GM19351 (cell line): ENCODE measurements at regions not wholly inside any gene's neighbourhood (a gene's known extent, or its start where the extent isn't known, plus 50 kb on each side); places are given as distances from the start of the nearest gene placed in this dataset.
"Not testable (repeated sequence)": the region's sequence is repeated elsewhere in the genome, so short reads cannot be mapped to it uniquely, and the experiment has no call there.

Experiments used
- ATAC-seq: cut with Tn5 transposase; IDR thresholded peaks from one replicate; pipeline ENCODE4 v1.9.1; 2021; ENCODE audit warnings: mild to moderate bottlenecking, moderate library complexity; ENCODE audit not compliant: unreplicated experiment

DNA sequence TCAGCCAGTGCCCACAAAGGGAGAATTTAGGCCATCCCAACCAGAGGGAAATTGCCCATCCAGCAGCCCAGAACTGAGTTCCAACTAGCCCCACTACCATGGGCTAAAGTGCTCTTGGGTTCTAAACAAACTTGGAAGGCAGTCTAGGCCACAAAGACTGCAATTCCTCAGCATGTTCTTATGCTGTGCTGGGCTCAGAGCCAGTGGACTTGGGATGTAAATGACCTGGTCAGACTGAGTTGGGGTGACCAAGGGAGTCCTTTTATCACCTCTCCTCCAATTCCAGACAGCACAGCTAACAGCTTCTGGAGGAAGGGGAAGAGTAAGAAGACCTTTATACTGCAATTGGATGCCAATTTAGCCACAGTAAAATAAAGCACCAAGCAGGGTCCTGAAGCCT is 607.2 kb upstream of the KCND2 start:
- no peak for ATAC-seq

DNA sequence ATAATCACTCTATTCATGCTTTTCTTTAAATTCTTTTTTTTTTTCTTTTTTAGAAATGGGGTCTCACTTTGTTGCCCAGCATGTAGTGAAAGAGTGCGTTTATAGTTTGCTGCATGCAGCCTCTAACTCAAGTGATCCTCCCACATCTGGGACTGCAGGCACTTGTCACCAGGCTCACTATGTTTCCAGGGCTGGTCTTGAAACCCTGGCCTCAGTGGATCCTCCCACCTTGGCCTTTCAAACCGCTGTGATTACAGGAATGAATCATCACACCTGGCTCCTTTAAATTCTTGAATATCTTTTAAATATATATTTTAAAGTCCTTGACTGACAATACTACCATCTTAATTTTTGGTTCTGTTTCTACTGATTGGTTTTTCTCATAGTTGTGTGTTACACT is 591.6 kb upstream of the KCND2 start:
- no peak for ATAC-seq

DNA sequence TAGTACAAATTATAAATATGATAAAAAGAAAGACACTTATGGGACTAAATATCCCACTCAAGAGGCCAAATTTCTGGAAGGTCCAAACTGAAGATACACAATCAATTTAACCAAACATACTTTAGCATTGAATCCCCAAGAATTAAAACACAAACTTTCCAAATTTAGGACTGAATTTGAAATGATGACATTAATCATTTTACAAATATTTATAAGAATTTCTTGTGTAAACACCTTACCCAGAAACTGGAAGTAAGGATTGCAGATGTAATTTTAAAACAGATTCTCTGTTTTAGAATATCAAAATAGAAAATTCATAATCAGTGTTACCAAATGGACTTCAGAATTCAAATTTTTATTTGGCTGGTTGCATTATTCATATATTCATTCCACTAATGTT is 588.2 kb upstream of the KCND2 start:
- no peak for ATAC-seq

DNA sequence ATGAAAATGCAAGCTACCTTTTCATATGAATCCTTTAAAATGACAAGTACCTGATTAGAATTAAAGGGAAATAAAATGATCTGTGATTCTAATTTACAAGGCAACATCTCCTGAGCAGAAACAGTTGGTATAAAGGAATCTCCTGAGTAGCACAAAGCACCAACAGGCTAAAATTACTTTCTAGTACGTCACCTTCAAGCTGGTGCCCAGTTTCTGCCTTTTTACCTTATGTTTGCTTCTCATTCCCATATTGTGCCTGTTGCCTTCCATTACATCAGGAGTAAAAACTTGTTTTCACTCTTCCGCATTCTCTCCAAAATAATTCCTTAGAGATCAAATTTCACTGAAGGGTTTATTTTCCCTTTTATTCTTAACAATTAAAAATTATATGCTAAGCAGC is 587.1 kb upstream of the KCND2 start:
- ATAC-seq, result no peak

DNA sequence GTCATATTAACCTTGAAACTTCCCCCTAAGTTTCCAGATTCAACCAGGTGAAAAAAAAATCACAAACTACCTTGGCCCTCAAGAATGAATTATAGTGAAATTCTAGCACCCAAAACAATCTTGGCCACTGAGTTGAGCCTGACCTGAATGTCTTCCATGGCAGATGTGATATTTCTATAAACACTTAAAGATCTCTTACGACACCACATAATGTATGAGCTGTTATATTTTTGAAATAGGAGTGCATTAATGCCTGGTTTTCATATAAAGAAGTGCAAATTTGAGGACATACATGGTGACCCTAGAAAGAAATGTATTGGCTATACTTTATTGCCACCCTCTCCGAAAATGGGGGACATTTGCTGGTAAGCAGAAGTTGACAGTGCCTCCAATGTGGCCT is 584.1 kb upstream of the KCND2 start:
- no peak for ATAC-seq

DNA sequence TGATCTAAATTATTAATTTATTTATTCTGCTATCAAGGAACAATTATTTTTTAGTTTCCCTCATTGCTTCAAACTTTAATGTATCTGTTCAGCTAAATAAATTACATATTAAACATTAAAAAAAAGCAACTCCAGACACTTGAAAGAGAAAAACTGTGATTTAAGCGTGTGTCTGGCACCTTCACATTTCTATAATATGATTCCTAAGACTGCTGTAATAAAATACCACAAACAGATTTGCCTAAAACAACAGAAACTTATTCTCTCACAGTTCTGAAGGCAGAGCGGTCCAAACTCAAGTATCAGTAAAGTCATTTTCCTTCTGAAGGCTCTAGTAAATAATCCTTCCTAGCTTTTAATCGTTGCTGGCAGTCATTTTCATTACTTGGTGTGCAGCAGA is 580.4 kb upstream of the KCND2 start:
- ATAC-seq, result no peak

DNA sequence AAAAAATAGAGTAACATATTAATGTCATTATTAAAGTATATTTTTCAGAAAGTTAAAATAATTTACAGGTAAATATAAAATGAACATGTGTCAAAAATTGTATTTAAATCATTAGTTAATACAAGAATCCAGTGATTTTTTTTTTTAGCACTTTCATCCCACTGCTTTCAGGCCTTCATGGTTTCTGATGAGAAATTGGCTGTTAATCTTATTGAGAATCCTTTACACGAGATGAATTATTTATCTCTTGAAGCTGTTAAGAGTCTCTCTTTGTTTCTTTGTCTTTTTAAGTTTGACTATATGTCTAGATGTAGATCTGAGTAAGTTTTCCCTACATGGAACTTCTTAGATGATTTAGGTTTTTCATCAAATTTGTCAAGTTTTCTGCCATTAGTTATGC is 578.5 kb upstream of the KCND2 start:
- ATAC-seq, result no peak

DNA sequence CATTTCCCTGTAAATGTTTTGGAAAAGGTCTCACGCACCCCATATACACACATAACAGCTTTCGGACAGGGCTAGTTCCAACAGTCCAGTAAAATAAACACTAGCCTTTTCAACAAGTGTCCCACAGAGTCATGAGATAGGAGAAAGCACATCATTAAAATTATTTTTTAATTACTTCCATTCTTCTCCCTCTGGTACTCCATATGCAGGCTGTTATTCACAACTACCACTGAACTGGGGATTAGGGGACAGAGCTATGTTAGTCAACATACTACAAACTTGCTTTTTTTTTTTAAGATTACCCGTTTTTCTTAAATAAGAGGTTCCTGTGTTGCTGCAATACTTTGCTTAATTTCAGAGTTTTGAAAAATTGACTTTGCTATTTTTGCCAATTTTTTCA is 576.6 kb upstream of the KCND2 start:
- no peak for ATAC-seq

DNA sequence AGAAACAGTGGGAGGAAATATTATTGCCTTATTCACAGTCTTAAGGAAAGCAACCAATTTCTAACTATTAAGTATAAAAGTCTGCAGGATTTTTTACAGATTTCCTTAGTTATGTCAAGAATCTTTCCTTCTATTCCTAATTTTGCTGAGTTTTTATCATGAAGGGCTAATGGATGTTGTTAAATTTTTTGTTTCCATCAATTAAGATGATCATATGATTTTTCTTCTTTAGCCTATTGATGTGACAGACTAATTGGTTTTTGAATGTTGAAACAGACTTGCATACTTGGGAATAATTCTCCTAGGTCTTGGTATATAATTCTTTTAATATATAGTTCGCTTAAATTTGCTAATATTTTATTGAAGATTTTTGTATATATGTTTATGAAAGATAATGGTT is 569.1 kb upstream of the KCND2 start:
- ATAC-seq, result no peak

DNA sequence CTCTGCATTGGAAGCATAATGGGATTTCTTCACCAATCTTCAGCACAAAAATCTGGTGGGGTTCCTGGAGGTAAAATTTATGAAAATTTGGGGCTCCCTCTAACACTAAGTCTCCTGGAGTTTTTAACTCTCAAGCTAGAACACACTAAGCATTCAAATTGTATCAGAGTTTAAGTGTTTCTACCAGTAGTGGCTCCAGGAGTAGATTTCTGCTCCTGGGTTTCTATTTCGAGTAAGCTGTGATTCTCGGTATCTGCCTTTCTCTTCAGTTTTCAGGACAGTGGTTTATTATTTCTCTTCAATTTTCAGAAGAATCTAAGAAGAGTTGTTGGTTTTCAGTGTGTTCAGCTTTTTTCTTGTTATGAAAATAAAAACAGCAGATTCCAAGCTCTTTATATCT is 566.4 kb upstream of the KCND2 start:
- no peak for ATAC-seq

DNA sequence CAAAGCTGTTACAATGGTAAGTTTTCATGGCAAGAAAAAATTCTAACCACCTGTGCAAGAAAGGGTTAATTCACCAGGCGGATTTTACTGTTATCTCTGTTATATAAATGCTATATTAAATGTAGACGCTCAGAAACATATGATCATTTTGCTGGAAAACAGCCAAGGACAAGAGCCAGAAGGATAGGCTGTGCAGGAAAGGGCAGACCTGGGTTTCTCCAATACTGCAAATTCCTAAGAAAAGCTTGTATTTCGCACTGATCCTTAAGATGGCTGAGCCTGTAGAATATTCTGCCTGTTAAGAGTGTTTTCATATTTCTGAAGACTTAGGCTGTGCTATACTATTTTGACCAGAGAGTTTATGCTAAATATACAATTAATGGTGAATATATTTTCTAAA is 564.1 kb upstream of the KCND2 start:
- no peak for ATAC-seq

DNA sequence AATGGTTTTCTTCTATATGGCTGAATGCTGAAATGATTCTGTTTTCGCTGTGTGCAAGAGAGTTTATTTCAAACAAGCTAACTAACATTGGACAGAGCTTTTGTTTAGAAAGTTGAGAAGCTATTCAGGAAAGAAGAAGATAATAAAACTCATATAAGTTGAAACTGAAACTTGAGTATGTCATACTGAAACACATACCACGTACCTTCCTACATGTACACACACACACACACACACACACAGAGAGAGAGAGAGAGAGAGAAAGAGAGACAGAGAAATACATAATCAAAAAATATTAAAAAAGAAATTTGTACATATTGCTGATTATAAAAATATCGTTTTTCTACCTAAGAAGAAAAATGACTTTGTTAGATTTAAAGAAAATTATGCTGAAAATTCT is 561.9 kb upstream of the KCND2 start:
- ATAC-seq, result peak; percentile 95

DNA sequence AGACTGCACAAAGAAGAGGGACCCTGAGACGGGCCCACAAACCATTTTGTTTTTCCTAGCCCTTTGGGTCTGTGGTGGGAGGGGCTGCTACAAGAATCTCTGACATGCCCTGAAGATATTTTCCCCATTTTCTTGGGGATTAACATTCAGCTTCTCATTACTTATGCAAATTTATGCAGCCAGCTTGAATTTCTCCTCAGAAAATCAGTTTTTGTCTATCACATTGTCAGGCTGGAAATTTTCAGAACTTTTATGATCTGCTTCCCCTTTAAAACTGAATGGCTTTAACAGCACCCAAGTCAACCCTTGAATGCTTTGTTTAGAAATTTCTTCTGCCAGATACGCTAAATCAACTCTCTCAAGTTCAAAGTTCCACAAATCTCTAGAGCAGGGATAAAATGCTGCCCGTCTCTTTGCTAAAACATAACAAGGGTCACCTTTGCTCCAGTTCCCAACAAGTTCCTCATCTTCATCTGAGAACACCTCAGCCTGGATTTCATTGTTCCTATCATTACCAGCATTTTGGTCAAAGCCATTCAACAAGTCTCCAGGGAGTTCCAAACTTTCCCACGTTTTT is 560.0 kb upstream of the KCND2 start:
- no peak for ATAC-seq

DNA sequence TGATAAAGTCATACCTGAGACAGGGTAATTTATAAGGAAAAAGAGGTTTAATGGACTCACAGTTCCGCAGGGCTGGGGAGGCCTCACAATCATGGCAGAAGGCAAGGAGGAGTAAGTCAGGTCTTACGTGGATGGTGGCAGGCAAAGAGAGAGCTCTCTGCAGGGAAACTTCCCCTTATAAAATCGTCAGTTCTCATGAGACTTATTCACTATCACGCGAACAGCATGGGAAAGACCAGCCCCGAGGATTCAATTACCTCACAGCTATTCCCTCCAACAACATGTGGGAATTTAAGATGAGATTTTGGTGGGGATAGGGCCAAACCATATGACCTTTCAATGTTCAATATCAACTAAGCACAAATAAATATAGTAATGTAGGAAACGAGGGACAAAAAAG is 559.4 kb upstream of the KCND2 start:
- ATAC-seq, result no peak

DNA sequence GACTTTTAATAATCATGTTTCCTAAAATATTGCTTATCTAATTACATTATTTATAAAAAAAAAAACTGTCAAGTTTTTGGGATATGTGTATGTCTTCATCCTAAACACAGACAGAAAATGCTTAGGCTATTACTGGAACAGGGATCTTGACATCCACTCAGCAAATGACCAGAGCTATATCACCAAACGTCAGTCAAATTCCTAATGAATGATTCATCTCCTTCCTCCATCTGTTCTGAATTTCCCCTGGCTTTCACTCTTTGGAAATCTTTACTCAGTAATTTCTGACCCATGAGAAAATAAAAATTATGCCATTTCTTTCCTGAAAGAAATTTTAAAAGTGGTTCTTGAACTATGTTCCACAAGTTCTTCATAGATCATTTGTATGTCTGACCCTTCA is 552.4 kb upstream of the KCND2 start:
- no peak for ATAC-seq

DNA sequence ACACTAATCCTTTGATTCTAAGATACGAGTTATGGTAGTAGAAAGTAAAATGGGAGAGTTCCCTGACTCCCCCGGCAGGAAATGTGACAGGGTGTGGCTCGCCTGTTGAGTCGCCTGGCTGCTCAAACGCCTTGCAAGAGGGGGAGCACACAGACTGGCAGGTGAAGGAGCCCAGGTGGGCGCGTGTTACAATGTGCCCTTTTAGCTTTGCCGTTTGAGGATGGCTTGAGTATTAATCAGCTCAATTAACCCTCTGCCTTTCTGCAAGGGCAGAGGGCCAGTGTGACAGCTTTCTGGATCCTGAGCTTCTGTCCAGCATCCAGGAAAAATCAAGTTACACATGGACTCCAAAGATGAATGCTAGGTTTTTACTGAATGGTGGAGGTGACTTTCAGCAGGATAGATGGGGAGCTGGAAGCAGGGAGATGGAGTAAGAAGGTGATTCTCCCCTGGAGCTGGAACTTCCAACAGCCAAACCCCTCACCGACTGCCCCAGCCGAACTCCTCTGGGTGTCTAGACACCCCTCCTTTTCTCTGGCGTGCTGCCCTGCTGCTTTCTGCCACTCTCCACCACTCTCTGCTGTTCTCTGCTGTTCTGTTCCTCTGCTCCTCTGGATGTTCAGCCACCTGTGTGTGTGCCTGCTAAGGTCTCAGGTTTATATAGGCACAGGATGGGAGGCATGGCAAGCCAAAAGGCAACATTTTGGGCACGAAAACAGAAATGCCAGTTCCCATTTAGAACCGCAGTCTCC is 548.8 kb upstream of the KCND2 start:
- ATAC-seq, result no peak

DNA sequence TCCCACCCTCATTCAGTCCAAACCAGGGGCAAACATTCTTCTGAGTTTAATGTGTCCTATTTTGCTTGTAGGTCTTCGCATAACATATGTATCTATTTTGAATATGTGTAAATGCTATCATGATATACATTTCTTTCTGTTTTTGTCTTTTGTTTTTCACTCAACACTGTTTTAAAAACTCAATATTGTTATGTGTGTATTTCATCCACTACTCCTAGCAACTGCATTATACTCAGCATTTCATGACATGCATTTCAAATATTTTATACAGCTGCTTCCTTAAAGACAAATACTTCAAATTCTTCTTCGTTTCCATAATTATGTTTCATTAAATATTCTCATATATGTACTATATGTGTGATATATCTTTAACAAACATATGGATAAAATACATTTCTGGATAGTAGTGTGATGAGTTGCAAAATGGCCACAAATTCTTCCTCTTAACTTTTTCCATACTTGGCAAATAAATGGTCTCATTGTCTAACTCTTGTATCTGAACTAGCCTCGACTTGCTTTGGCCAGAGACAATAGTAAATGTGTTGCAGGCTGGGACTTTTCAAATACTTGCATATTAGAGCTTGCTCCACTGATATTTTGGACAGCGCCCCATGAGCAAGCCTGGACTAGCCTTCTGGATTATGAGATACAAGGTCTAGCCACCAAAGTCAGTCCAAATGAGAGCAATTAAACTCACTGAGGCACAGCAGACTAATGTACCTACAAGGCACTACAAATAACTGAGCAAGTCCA is 539.7 kb upstream of the KCND2 start:
- no peak for ATAC-seq

DNA sequence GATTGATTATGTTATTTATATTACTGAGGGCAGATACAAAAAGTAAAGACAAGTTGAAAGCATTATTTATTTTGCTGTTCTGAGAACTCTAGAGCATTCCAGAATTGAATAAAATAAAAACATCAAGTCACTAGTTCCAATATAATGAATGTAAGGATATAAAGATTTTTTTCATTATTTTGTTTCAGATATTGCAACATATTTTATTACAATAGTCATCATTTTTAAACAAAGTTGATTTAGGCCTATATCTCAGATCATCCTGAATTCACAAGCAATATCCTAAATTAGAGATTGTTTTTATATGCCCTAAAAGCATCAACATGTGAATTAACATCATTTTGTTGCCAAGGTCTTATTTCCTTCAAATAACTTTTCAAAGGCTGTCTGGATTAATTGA is 535.6 kb upstream of the KCND2 start:
- no peak for ATAC-seq

DNA sequence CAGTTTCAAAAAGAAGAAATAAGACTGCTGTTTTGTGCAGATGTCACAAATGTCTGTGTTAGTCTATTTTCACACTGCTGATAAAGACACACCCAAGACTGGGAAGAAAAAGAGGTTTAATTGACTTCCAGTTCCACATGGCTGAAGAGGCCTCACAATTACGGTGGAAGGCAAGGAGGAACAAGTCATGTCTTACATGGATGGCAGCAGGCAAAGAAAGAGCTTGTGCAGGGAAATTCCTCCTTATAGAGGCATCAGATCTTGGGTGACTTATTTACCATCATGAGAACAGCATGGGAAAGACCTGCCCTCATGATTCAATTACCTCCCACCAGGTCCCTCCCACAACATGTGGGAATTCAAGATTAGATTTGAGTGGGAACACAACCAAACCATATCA is 527.7 kb upstream of the KCND2 start:
- not testable (repeated sequence) for ATAC-seq

DNA sequence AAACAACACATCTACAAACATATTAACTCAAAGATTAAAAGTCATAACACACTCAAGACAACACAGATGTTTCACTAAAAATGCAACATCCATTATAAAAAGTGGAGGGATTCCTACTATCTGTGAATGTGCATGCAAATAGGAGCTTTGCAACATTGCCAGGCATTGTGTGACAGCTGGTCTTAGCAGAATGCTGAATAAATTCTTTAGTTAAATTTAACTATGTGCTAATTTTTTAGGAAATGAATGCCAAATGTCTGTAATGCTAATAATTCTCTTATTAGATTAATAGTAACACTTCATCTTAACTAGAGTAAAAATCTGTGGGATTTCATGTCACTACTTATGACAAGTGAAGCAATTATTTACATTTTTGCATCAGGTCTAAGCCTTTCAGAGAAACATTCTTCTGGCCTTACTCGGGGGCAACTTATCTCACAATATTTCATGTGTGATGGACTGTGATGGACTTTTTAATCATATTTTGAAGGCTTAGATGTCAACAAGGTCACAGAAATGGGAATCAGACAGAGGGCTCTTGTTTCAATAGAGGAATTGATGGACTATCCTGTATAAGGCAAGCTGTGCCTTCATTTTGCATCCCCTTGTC is 524.6 kb upstream of the KCND2 start:
- no peak for ATAC-seq

DNA sequence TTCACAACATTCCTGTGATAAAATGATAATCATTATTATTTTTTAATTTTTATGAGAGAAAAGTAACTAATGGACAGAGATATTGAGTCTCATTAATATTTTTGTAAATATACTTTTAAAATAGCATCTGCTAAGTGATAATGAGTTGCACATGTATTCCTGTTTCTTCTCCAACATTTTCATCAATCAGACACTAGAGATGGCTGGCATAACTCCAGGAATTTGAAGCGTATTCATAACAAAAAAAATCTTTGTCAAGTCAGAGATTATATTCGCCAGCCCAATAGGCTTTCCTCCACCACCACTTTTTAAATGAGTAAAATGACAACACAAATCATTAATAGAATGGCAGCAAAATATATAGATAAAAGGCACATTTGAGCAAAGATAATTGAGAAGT is 524.0 kb upstream of the KCND2 start:
- ATAC-seq, result no peak

DNA sequence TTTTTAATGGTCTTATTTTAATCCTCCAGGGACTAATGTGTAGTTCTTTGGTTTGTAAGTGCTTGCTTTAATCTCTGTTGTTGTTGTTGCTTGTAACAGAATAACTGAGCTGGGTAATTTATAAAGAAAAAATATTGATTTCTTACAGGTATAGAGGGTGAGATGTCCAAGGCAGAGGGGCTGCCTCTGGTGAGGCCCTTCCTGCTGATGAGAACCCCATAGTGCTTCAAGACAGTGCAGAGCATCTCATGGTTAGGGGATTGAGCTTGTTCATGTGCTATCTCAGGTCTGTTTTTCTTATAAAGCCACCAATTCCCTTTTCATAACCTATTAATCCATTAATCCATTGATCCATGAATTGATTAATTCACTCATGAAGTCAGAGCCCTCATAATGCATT is 516.3 kb upstream of the KCND2 start:
- no peak for ATAC-seq
